NCI-H2196 treated with DMSO at 0.1 percent for 48 hours (cell line): ENCODE measurements at regions not wholly inside any gene's neighbourhood (a gene's known extent, or its start where the extent isn't known, plus 50 kb on each side); places are given as distances from the start of the nearest gene placed in this dataset.

Source experiments
- DNase-seq: peaks from one replicate; lab custom pipeline; 2025; ENCODE audit not compliant: unreplicated experiment; lab: John Stamatoyannopoulos, UW

- DNase-seq, result no peak
Measured at GRCh38 chr1:166221316-166221715, 54.5 kb upstream of the FAM78B start.

- DNase-seq, result no peak
Measured at GRCh38 chr1:166233750-166234366, 67.1 kb upstream of the FAM78B start.

- DNase-seq, result no peak
Measured at GRCh38 chr1:166235728-166236127, 68.9 kb upstream of the FAM78B start.

GRCh38 chr1:166237675-166238074, 70.9 kb upstream of the FAM78B start:
- DNase-seq, result no peak

GRCh38 chr1:166253076-166253779, 86.4 kb upstream of the FAM78B start:
- no peak for DNase-seq

- DNase-seq, result no peak
Measured at GRCh38 chr1:166258017-166258416, 91.2 kb upstream of the FAM78B start.

- DNase-seq, result no peak
Measured at GRCh38 chr1:166261511-166261910, 94.7 kb upstream of the FAM78B start.

- no peak for DNase-seq
Measured at GRCh38 chr1:166270476-166271150, 103.8 kb upstream of the FAM78B start.

- no peak for DNase-seq
Measured at GRCh38 chr1:166271151-166271538, 104.3 kb upstream of the FAM78B start.

GRCh38 chr1:166272155-166272554, 105.4 kb upstream of the FAM78B start:
- DNase-seq, result no peak

- no peak for DNase-seq
Measured at GRCh38 chr1:166272851-166273250, 106.0 kb upstream of the FAM78B start.

- DNase-seq, result no peak
Measured at GRCh38 chr1:166273618-166274017, 106.8 kb upstream of the FAM78B start.

GRCh38 chr1:166282391-166283137, 115.8 kb upstream of the FAM78B start:
- DNase-seq, result no peak

GRCh38 chr1:166283190-166283589, 116.4 kb upstream of the FAM78B start:
- DNase-seq, result no peak

GRCh38 chr1:166283600-166283999, 116.8 kb upstream of the FAM78B start:
- no peak for DNase-seq

- DNase-seq, result no peak
Measured at GRCh38 chr1:166289309-166290050, 122.7 kb upstream of the FAM78B start.

GRCh38 chr1:166295656-166296055, 128.9 kb upstream of the FAM78B start:
- no peak for DNase-seq

GRCh38 chr1:166297993-166298392, 131.2 kb upstream of the FAM78B start:
- DNase-seq, result no peak

GRCh38 chr1:166300767-166301166, 134.0 kb upstream of the FAM78B start:
- no peak for DNase-seq

- no peak for DNase-seq
Measured at GRCh38 chr1:166302989-166303758, 136.4 kb upstream of the FAM78B start.
